Spleen (tissue), 11 donors: ENCODE measurements at regions not wholly inside any gene's neighbourhood (a gene's known extent, or its start where the extent isn't known, plus 50 kb on each side); places are given as distances from the start of the nearest gene placed in this dataset.

Experiments used
- DNase-seq: peaks from one replicate; pipeline ENCODE4 v3.0.0-alpha.2; 2020
- H3K27ac ChIP-seq, 8 donors: fragments of 200-600 bp; sonication (generic) in 7 of 8; 1 replicate in 4 of 8; 2 replicates in 4 of 8; pipeline versions ENCODE4 v1.5.0 to v1.8.0; 2016 to 2021; ENCODE audit warnings: inconsistent platforms in 4 of 8, mild to moderate bottlenecking in 4 of 8, moderate library complexity in 1 of 8
- H3K27me3 ChIP-seq, 7 donors: fragments of 200-600 bp; sonication (generic) in 6 of 7; replicated peaks in 1 of 7; 1 replicate in 4 of 7; 2 replicates in 3 of 7; pipeline versions ENCODE4 v1.5.0 to v1.8.0; 2016 to 2021; ENCODE audit warnings: inconsistent platforms in 3 of 7, mild to moderate bottlenecking in 1 of 7
- H3K36me3 ChIP-seq, 6 donors: fragments of 200-600 bp; sonication (generic) in 5 of 6; 1 replicate in 4 of 6; 2 replicates in 2 of 6; pipeline versions ENCODE4 v1.5.0 to v1.8.0; 2016 to 2021; ENCODE audit warnings: inconsistent platforms in 2 of 6
- H3K4me1 ChIP-seq, 6 donors: fragments of 200-600 bp; sonication (generic) in 5 of 6; 1 replicate in 3 of 6; 2 replicates in 3 of 6; pipeline versions ENCODE4 v1.5.0 to v1.8.0; 2016 to 2021; ENCODE audit warnings: inconsistent platforms in 3 of 6
- H3K4me3 ChIP-seq, 8 donors: fragments of 200-600 bp; sonication (generic) in 7 of 8; 1 replicate in 4 of 8; 2 replicates in 4 of 8; pipeline versions ENCODE4 v1.5.0 to v1.8.0; 2016 to 2021; ENCODE audit warnings: inconsistent platforms in 4 of 8, mild to moderate bottlenecking in 4 of 8, moderate library complexity in 2 of 8
- H3K9me3 ChIP-seq, 8 donors: fragments of 200-600 bp; sonication (generic) in 7 of 8; 1 replicate in 4 of 8; 2 replicates in 4 of 8; pipeline versions ENCODE4 v1.5.0 to v1.8.0; 2016 to 2021; ENCODE audit warnings: inconsistent platforms in 4 of 8
- POLR2A ChIP-seq, 3 donors: fragments of 450-650 bp; IDR thresholded peaks; one replicate each; pipeline ENCODE4 v1.5.1; 2017; ENCODE audit warnings: antibody characterized with exemption in 3 of 3, mild to moderate bottlenecking in 1 of 3
- POLR2AphosphoS5 ChIP-seq, 3 donors: sonication (generic); formaldehyde crosslinking; IDR thresholded peaks; one replicate each; pipeline ENCODE4 v1.5.1; 2017; ENCODE audit warnings: antibody characterized with exemption in 3 of 3
- WGBS, 5 donors: extraction: QIAGEN DNeasy Blood & Tissue Kit in 3 of 5; methylation state at CpG; one replicate each; pipeline versions ENCODE4 v1.1.5 to v1.1.7; 2013 to 2018; 5-methylcytosine and 5-hydroxymethylcytosine counted together
- intact Hi-C: fragments of 100-400 bp; cut with DNase I; formaldehyde crosslinking; loops from one replicate; pipeline ENCODE4 v1.15.0; 2023; ENCODE audit warnings: low total_unique reads
- TF ChIP-seq, protein P1 (sequence below), 11 experiments: fragments of 200-600 bp in 7 of 11; fragments of 450-650 bp in 4 of 11; sonication (generic) in 4 of 11; IDR thresholded peaks in 8 of 11; conservative IDR thresholded peaks in 3 of 11; 1 replicate in 7 of 11; 2 replicates in 4 of 11; pipeline versions ENCODE4 v1.4.0 to v1.8.0; 2016 to 2021; ENCODE audit warnings: antibody characterized with exemption in 11 of 11, inconsistent platforms in 4 of 11, mild to moderate bottlenecking in 1 of 11
- donor health status: healthy with polysubstance abuse.
- donor health status: DM: no; HTN: no; CAD: no; lungs with moderate emphysema.
- donor health status: DM: no; HTN: no; CAD: no.
- donor health status: Bipolar disorder and iron deficiency.
- donor health status: healthy.
- donor health status: DM: no; HTN: no; CAD: no.
- donor health status: DM: yes; HTN: yes; CAD: no.

- H3K4me3 ChIP-seq, result no peak overlapping the region
- WGBS, 5 donors, result 41 to 54% (median 45%) methylated on average over 4 of the region's 4 CpGs
- H3K27me3 ChIP-seq, result no peaks in the 10 kb centered on the region
- intact Hi-C loops, result no loop called here
- no peak for DNase-seq
- no peak overlapping the region for H3K27ac ChIP-seq
- H3K4me1 ChIP-seq, result no peaks in the 10 kb centered on the region
- H3K9me3 ChIP-seq, result peaks cover 0 to 7% (median 0%) of the 10 kb centered on the region in 8 donors
- TF ChIP-seq POLR2A (IDR thresholded peaks at IDR 0.05) (no peak), POLR2AphosphoS5 (IDR thresholded peaks at IDR 0.05) (no peak)
- TF ChIP-seq, protein P1, sequence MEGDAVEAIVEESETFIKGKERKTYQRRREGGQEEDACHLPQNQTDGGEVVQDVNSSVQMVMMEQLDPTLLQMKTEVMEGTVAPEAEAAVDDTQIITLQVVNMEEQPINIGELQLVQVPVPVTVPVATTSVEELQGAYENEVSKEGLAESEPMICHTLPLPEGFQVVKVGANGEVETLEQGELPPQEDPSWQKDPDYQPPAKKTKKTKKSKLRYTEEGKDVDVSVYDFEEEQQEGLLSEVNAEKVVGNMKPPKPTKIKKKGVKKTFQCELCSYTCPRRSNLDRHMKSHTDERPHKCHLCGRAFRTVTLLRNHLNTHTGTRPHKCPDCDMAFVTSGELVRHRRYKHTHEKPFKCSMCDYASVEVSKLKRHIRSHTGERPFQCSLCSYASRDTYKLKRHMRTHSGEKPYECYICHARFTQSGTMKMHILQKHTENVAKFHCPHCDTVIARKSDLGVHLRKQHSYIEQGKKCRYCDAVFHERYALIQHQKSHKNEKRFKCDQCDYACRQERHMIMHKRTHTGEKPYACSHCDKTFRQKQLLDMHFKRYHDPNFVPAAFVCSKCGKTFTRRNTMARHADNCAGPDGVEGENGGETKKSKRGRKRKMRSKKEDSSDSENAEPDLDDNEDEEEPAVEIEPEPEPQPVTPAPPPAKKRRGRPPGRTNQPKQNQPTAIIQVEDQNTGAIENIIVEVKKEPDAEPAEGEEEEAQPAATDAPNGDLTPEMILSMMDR (IDR thresholded peaks at IDR 0.05 in 8 of 11, conservative IDR thresholded peaks at IDR 0.05 in 3 of 11), result peak in 1 of 11 experiments; percentile 9
- no peaks in the 10 kb centered on the region for H3K36me3 ChIP-seq
Observed at GRCh38 chr2:223459328-223459939, 142.7 kb downstream of the SCG2 start.

DNA sequence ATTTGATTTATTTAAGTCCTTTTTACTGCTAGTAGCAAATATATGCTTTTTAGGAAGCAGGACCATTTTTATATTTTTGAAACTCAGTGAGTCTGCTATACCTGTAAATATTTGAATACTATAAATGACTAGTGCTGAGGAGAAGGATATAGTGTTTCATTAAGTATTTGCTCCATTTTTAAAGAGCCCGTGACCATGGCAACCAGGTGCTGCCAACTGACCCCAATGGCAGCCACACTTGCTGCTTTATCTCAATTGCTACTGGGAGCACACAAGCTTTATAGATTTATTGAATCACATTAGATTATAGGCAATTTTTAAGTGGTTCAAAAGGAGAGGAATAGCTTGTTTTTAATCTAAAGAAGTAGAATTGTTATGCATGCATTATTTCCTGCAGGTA is 142.0 kb downstream of the SCG2 start:
- peaks cover 0 to 7% (median 0%) of the 10 kb centered on the region in 8 donors for H3K9me3 ChIP-seq
- H3K36me3 ChIP-seq, result no peaks in the 10 kb centered on the region
- H3K27ac ChIP-seq, result no peak overlapping the region
- intact Hi-C loops, result no loop called here
- TF ChIP-seq POLR2AphosphoS5 (IDR thresholded peaks at IDR 0.05) (no peak), POLR2A (IDR thresholded peaks at IDR 0.05) (no peak)
- TF ChIP-seq, protein P1 (IDR thresholded peaks at IDR 0.05 in 8 of 11, conservative IDR thresholded peaks at IDR 0.05 in 3 of 11), result no peak
- 73 to 88% (median 83%) methylated on average over 1 of the region's 1 CpG for WGBS, 5 donors
- no peak for DNase-seq
- H3K27me3 ChIP-seq, result no peaks in the 10 kb centered on the region
- H3K4me3 ChIP-seq, result no peak overlapping the region
- H3K4me1 ChIP-seq, result peaks cover 0 to 4% (median 0%) of the 10 kb centered on the region in 6 donors

DNA sequence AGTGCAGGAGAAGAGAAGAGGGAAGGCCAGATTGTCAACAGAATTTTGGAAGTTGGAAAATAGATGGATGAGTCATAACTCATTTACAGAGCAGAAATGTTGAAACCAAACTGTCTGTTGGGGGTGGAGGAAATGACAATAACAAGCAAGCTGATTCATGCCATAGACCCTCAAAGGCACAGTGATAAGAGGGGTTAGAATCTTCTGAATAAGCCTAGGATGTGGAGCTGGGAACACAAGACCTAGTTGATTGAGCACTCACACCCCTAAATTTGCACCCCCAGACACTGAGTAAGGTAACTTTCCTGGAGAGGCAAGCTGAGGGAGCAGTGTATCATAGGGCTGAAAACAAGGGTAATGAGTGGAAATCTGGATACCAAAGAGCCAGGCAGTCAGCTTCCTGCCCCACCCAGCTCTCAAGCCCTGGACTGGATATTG is 141.4 kb downstream of the SCG2 start:
- DNase-seq, result no peak
- H3K27ac ChIP-seq, result no peak overlapping the region
- intact Hi-C loops, result no loop called here
- TF ChIP-seq POLR2AphosphoS5 (IDR thresholded peaks at IDR 0.05) (no peak), POLR2A (IDR thresholded peaks at IDR 0.05) (no peak)
- TF ChIP-seq, protein P1 (IDR thresholded peaks at IDR 0.05 in 8 of 11, conservative IDR thresholded peaks at IDR 0.05 in 3 of 11), result no peak
- H3K4me1 ChIP-seq, result peaks cover 0 to 5% (median 0%) of the 10 kb centered on the region in 6 donors
- no peaks in the 10 kb centered on the region for H3K36me3 ChIP-seq
- H3K27me3 ChIP-seq, result no peaks in the 10 kb centered on the region
- H3K9me3 ChIP-seq, result peaks cover 0 to 7% (median 0%) of the 10 kb centered on the region in 8 donors
- H3K4me3 ChIP-seq, result no peak overlapping the region

GRCh38 chr2:223464071-223464470 is 138.1 kb downstream of the SCG2 start:
- 81 to 89% (median 84%) methylated on average over 2 of the region's 2 CpGs for WGBS, 5 donors

More at GRCh38 chr2:223464071-223464470, 138.1 kb downstream of the SCG2 start:
- no peaks in the 10 kb centered on the region for H3K27me3 ChIP-seq
- H3K4me1 ChIP-seq, result peaks cover 0 to 11% (median 0%) of the 10 kb centered on the region in 6 donors
- no peak for DNase-seq
- intact Hi-C loops, result no loop called here
- H3K36me3 ChIP-seq, result no peaks in the 10 kb centered on the region
- H3K27ac ChIP-seq, result no peak overlapping the region
- TF ChIP-seq POLR2AphosphoS5 (IDR thresholded peaks at IDR 0.05) (no peak), POLR2A (IDR thresholded peaks at IDR 0.05) (no peak)
- TF ChIP-seq, protein P1 (IDR thresholded peaks at IDR 0.05 in 8 of 11, conservative IDR thresholded peaks at IDR 0.05 in 3 of 11), result no peak
- no peak overlapping the region for H3K4me3 ChIP-seq
- peaks cover 0 to 7% (median 0%) of the 10 kb centered on the region in 8 donors for H3K9me3 ChIP-seq
